H1 (cell line): ENCODE measurements at regions not wholly inside any gene's neighbourhood (a gene's known extent, or its start where the extent isn't known, plus 50 kb on each side); places are given as distances from the start of the nearest gene placed in this dataset.

ENCODE experiments used
- CHD1 ChIP-seq: IDR thresholded peaks from 2 replicates; pipeline ENCODE4 v1.6.1; 2012; ENCODE audit warnings: low read depth, low read length, improper control_type of control experiment
- PHF8 ChIP-seq: fragments of 200-600 bp; sonication (generic); conservative IDR thresholded peaks from 2 replicates; pipeline ENCODE4 v1.7.1; 2012; ENCODE audit warnings: low read depth, mild to moderate bottlenecking, inconsistent platforms, low read length, moderate library complexity
- SP4 ChIP-seq: IDR thresholded peaks from 2 replicates; pipeline ENCODE4 v1.6.1; 2012; ENCODE audit warnings: low read length, inconsistent platforms
- TAF1 ChIP-seq: IDR thresholded peaks from 2 replicates; pipeline ENCODE4 v1.6.1; 2011; ENCODE audit warnings: mild to moderate bottlenecking, low read depth, low read length
- USF2 ChIP-seq: IDR thresholded peaks from 2 replicates; pipeline ENCODE4 v1.6.1; 2011; ENCODE audit warnings: low read length, improper control_type of control experiment

DNA sequence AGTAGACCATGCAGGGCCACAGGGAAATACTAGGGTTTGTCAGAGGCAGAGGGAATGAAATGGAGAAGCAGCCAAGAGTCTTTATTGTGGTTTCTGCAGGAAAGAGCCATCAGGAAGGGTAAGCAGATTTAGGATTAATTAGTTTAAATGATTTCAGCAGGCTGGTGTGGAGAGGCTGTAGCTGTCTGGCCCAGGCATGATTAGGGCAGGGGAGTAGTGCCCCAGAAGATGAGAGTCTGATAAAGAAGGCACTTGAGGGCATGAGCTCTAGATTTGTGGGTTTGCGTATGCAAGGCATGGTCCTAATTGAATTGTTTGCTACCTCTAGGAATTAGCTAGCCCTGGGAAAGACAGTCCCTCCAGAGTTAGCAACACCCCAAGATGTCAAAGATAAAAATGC lies 484.6 kb upstream of the PLXNA2 start (continued):
- TF ChIP-seq USF2 (no peak), PHF8 (no peak), CHD1 (no peak), TAF1 (no peak), SP4 (no peak)
